Astrocyte (in vitro differentiated cells and primary cell): ENCODE measurements at regions not wholly inside any gene's neighbourhood (a gene's known extent, or its start where the extent isn't known, plus 50 kb on each side); places are given as distances from the start of the nearest gene placed in this dataset.

Experiments used
- DNase-seq: peaks from one replicate; pipeline ENCODE4 v3.0.0-alpha.2; 2010; ENCODE audit warnings: low read depth
- FAIRE-seq: peaks from 2 replicates; lab custom pipeline; 2011; peaks lifted over from hg19 to GRCh38; lab: Jason Lieb, UNC
- H2AFZ ChIP-seq: 2 replicates; pipeline ENCODE4 v1.6.0; 2012; ENCODE audit warnings: low read depth, low read length, inconsistent platforms
- H3K27ac ChIP-seq: 2 replicates; pipeline ENCODE4 v1.5.1; 2011; ENCODE audit warnings: low read depth, low read length, inconsistent platforms
- H3K27me3 ChIP-seq: 2 replicates; pipeline ENCODE4 v1.6.0; 2011; ENCODE audit warnings: low read length, inconsistent platforms; ENCODE audit not compliant: insufficient read depth
- H3K36me3 ChIP-seq: 2 replicates; pipeline ENCODE4 v1.5.1; 2011; ENCODE audit warnings: low read length, inconsistent platforms; ENCODE audit not compliant: insufficient read depth
- H3K4me1 ChIP-seq: 2 replicates; pipeline ENCODE4 v1.5.1; 2011; ENCODE audit warnings: low read length, inconsistent platforms; ENCODE audit not compliant: insufficient read depth
- H3K4me2 ChIP-seq: 2 replicates; pipeline ENCODE4 v1.6.0; 2012; ENCODE audit warnings: low read length, inconsistent platforms
- H3K4me3 ChIP-seq: 2 replicates; pipeline ENCODE4 v1.5.1; 2011; ENCODE audit warnings: low read depth, mild to moderate bottlenecking, low read length, inconsistent platforms; ENCODE audit not compliant: insufficient read depth
- H3K79me2 ChIP-seq: 2 replicates; pipeline ENCODE4 v1.6.0; 2012; ENCODE audit warnings: mild to moderate bottlenecking, low read length, inconsistent platforms; ENCODE audit not compliant: insufficient read depth
- H3K9ac ChIP-seq: 2 replicates; pipeline ENCODE4 v1.6.0; 2012; ENCODE audit warnings: mild to moderate bottlenecking, low read length, inconsistent platforms
- H3K9me3 ChIP-seq: 2 replicates; pipeline ENCODE4 v1.5.1; 2012; ENCODE audit warnings: low read depth, mild to moderate bottlenecking, low read length, inconsistent platforms; ENCODE audit not compliant: insufficient read depth
- H4K20me1 ChIP-seq: 2 replicates; pipeline ENCODE4 v1.6.0; 2012; ENCODE audit warnings: low read length, inconsistent platforms; ENCODE audit not compliant: insufficient read depth
- H3K27ac Mint-ChIP-seq: one replicate; pipeline ENCODE4 v1.8.0; 2021; ENCODE audit warnings: mild to moderate bottlenecking, mixed read lengths; ENCODE audit not compliant: unreplicated experiment
- H3K27me3 Mint-ChIP-seq: one replicate; pipeline ENCODE4 v1.8.0; 2021; ENCODE audit warnings: low read depth, mixed read lengths; ENCODE audit not compliant: unreplicated experiment
- H3K36me3 Mint-ChIP-seq: one replicate; pipeline ENCODE4 v1.8.0; 2021; ENCODE audit warnings: low read depth, mixed read lengths; ENCODE audit not compliant: unreplicated experiment
- H3K4me1 Mint-ChIP-seq: one replicate; pipeline ENCODE4 v1.8.0; 2021; ENCODE audit warnings: low read depth, mixed read lengths; ENCODE audit not compliant: unreplicated experiment
- H3K4me3 Mint-ChIP-seq: one replicate; pipeline ENCODE4 v1.8.0; 2021; ENCODE audit warnings: mild to moderate bottlenecking, moderate library complexity, mixed read lengths; ENCODE audit not compliant: unreplicated experiment
- H3K9me3 Mint-ChIP-seq: one replicate; pipeline ENCODE4 v1.8.0; 2021; ENCODE audit warnings: mild to moderate bottlenecking, mixed read lengths; ENCODE audit not compliant: unreplicated experiment
- CTCF ChIP-seq: IDR thresholded peaks from 2 replicates; pipeline ENCODE4 v1.5.1; 2011; ENCODE audit warnings: low read depth, mild to moderate bottlenecking, inconsistent platforms, low read length, moderate library complexity; ENCODE audit not compliant: insufficient read depth
- EZH2 ChIP-seq: IDR thresholded peaks from 2 replicates; pipeline ENCODE4 v1.6.1; 2012; ENCODE audit warnings: mild to moderate bottlenecking, low read length, inconsistent platforms; ENCODE audit not compliant: insufficient read depth

DNA sequence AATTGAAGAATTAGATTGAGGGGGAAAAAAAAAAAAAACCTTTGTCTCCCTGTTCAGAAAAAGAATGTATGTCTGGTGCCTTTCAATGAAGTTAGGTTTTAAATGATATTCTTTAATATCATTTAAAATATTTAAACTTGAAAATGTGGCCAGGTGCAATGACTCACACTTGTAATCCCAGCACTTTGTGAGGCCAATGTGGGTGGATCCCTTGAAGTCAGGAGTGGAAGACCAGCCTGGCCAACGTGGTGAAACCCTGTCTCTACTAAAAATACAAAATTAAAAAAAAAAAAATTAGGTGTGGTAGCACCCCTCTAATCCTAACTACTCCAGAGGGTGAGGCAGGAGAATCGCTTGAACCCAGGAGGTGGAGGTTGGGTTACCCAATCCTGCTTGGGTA lies 111.1 kb upstream of the RASA1 start:
- Histone ChIP-seq H3K9ac (no peak overlapping the region), H4K20me1 (no peaks in the 10 kb centered on the region), H3K79me2 (no peaks in the 10 kb centered on the region), H3K27me3 (no peaks in the 10 kb centered on the region), H3K36me3 (no peaks in the 10 kb centered on the region), H3K4me2 (no peak overlapping the region), H2AFZ (no peak overlapping the region), H3K27ac (no peak overlapping the region), H3K9me3 (no peaks in the 10 kb centered on the region), H3K4me3 (no peak overlapping the region), H3K4me1 (peaks cover 13% of the 10 kb centered on the region)
- peaks cover 19% of the 10 kb centered on the region for H3K4me1 Mint-ChIP-seq
- no peak for FAIRE-seq
- no peak overlapping the region for H3K27ac Mint-ChIP-seq
- no peaks in the 10 kb centered on the region for H3K36me3 Mint-ChIP-seq
- H3K4me3 Mint-ChIP-seq = no peak overlapping the region
- H3K27me3 Mint-ChIP-seq = no peaks in the 10 kb centered on the region
- TF ChIP-seq CTCF = no peak
- TF ChIP-seq EZH2 = no peak
- peak; percentile 26 for DNase-seq
- peaks cover 2% of the 10 kb centered on the region for H3K9me3 Mint-ChIP-seq

- H3K36me3 Mint-ChIP-seq = no peaks in the 10 kb centered on the region
- peak; percentile 29 for DNase-seq
Measured at GRCh38 chr5:87164409-87164808, 103.3 kb upstream of the RASA1 start.

More at GRCh38 chr5:87164409-87164808, 103.3 kb upstream of the RASA1 start:
- FAIRE-seq = peak; percentile 62
- Mint-ChIP-seq H3K4me1 (no peaks in the 10 kb centered on the region), H3K27me3 (no peaks in the 10 kb centered on the region), H3K9me3 (no peaks in the 10 kb centered on the region), H3K27ac (no peak overlapping the region), H3K4me3 (no peak overlapping the region)
- no peak overlapping the region for H2AFZ ChIP-seq
- no peaks in the 10 kb centered on the region for H3K4me1 ChIP-seq
- no peaks in the 10 kb centered on the region for H3K27me3 ChIP-seq
- H3K79me2 ChIP-seq = no peaks in the 10 kb centered on the region
- no peak overlapping the region for H3K9ac ChIP-seq
- no peaks in the 10 kb centered on the region for H3K36me3 ChIP-seq
- H3K4me2 ChIP-seq = no peak overlapping the region
- H3K9me3 ChIP-seq = no peaks in the 10 kb centered on the region
- H3K27ac ChIP-seq = no peak overlapping the region
- TF ChIP-seq EZH2 (no peak), CTCF (no peak)
- no peak overlapping the region for H3K4me3 ChIP-seq
- no peaks in the 10 kb centered on the region for H4K20me1 ChIP-seq
